ENCODE measurements at regions not wholly inside any gene's neighbourhood (a gene's known extent, or its start where the extent isn't known, plus 50 kb on each side); places are given as distances from the start of the nearest gene placed in this dataset.

DNA sequence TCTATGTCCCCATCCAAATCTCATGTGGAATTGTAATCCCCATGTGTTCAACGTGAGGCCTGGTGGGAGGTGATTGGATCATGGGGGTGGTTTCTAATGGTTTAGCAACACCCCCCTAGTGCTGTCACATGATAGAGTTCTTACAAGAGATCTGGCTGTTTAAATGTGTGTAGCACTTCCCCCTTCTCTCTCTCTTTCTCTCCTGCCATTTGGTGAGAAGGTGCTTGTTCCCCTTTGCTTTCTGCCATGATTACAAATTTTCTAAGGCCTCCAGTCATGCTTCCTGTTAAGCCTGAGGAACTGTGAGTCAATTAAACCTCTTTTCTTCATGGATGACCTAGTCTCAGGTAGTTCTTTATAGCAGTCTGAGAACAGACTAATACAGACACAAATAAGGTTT, 165.4 kb downstream of the OGFRL1 start:
- Histone ChIP-seq H3K4me3 (no peak overlapping the region), H3K4me1 (no peaks in the 10 kb centered on the region), H3K9me3 (no peaks in the 10 kb centered on the region), H3K27me3 (no peaks in the 10 kb centered on the region), H3K27ac (no peak overlapping the region), H3K36me3 (no peaks in the 10 kb centered on the region)
- no peak for TF ChIP-seq EP300 (IDR thresholded peaks at IDR 0.05)
- TF ChIP-seq POLR2A (IDR thresholded peaks at IDR 0.05) = no peak
- TF ChIP-seq CTCF (IDR thresholded peaks at IDR 0.05) = no peak
- 53 to 63% methylated on average over 1 of the region's 1 CpG for WGBS, 2 donors
- DNase-seq (ENCODE audit: low spot score in 2 of 2) = no peak

DNA sequence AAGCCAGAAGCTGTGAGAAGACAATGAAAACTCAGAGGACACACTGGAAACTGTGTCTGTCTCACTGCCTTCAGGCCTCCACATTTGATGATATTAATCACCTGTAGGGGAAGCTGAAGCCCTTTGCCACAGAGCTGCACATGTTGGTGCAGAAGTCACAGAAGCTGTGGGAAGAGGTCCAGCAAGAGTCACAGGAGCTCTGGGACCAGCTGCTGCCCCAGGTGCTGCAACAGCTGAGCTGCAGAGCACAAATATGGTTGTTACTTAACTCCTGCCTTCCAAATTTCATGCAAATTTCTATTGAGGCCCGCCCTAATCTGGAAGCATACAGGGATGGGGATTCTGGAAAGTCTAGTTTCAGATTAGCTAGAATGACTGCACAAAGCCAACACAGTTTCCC, 169.3 kb downstream of the OGFRL1 start:
- 86 to 91% methylated on average over 1 of the region's 1 CpG for WGBS, 2 donors
- Histone ChIP-seq H3K4me3 (no peak overlapping the region), H3K36me3 (no peaks in the 10 kb centered on the region), H3K9me3 (no peaks in the 10 kb centered on the region), H3K27ac (no peak overlapping the region), H3K4me1 (no peaks in the 10 kb centered on the region), H3K27me3 (no peaks in the 10 kb centered on the region)
- TF ChIP-seq POLR2A (IDR thresholded peaks at IDR 0.05) (no peak), CTCF (IDR thresholded peaks at IDR 0.05) (no peak), EP300 (IDR thresholded peaks at IDR 0.05) (no peak)
- DNase-seq (ENCODE audit: low spot score in 2 of 2) = no peak

DNA sequence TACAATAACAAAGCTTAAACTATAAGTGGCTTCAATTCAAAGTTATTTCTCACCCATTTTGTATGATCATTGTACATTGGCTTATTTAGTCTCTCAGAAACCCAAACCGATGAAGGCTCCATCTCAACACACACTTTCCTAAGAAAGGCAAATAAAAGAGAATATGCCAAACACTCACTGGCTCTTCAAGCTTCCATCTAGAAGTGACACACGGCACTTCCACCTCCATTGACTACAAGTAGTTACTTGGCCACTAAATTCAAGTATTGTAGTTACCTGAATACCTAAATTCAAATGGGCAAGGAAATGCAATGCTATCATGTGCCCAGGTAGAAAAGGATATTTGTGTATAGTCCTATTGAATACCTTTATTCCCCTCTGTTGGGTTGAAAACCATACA, 170.6 kb downstream of the OGFRL1 start:
- no peaks in the 10 kb centered on the region for H3K36me3 ChIP-seq
- no peak for TF ChIP-seq CTCF (IDR thresholded peaks at IDR 0.05)
- no peak for TF ChIP-seq POLR2A (IDR thresholded peaks at IDR 0.05)
- no peak for TF ChIP-seq EP300 (IDR thresholded peaks at IDR 0.05)
- H3K27me3 ChIP-seq = no peaks in the 10 kb centered on the region
- no peak overlapping the region for H3K27ac ChIP-seq
- H3K4me3 ChIP-seq = no peak overlapping the region
- 90 to 95% methylated on average over 2 of the region's 2 CpGs for WGBS, 2 donors
- H3K9me3 ChIP-seq = peaks cover 0 to 2% (median under 1%) of the 10 kb centered on the region in 4 donors
- no peak for DNase-seq (ENCODE audit: low spot score in 2 of 2)
- no peaks in the 10 kb centered on the region for H3K4me1 ChIP-seq

- Histone ChIP-seq H3K36me3 (no peaks in the 10 kb centered on the region), H3K27me3 (no peaks in the 10 kb centered on the region), H3K4me1 (no peaks in the 10 kb centered on the region), H3K4me3 (no peak overlapping the region), H3K27ac (no peak overlapping the region), H3K9me3 (peaks cover 0 to 17% (median 2%) of the 10 kb centered on the region in 4 donors)
- WGBS, 2 donors = 90 to 95% methylated on average over 3 of the region's 3 CpGs
- TF ChIP-seq CTCF (IDR thresholded peaks at IDR 0.05) (no peak), EP300 (IDR thresholded peaks at IDR 0.05) (no peak), POLR2A (IDR thresholded peaks at IDR 0.05) (no peak)
- DNase-seq (ENCODE audit: low spot score in 2 of 2) = no peak
Observed at GRCh38 chr6:71460933-71461332, 172.3 kb downstream of the OGFRL1 start.

DNA sequence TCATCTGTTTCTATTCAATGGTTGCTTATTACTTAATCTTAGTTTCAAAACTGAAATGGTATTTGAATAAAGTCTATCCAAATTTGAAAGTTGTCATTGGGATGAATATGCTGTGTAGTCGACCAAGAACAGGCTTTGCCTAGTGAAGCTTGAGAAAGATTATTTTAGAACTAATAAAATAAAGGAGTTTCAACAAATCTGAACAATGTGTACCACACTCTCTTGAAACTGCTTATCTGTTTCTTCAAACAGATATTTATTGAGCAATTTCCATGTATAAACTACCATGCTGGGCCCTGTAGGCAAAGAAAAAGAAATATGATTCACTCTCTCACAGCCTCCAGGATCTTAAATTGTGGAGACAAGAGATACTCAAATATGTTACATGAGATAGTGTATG, 174.4 kb downstream of the OGFRL1 start:
- H3K27ac ChIP-seq = no peak overlapping the region
- peaks cover 0 to 24% (median 2%) of the 10 kb centered on the region in 4 donors for H3K9me3 ChIP-seq
- no peaks in the 10 kb centered on the region for H3K27me3 ChIP-seq
- 66 to 74% methylated on average over 1 of the region's 1 CpG for WGBS, 2 donors
- no peak for DNase-seq (ENCODE audit: low spot score in 2 of 2)
- no peak for TF ChIP-seq POLR2A (IDR thresholded peaks at IDR 0.05)
- no peak for TF ChIP-seq CTCF (IDR thresholded peaks at IDR 0.05)
- TF ChIP-seq EP300 (IDR thresholded peaks at IDR 0.05) = no peak
- peaks cover 0 to 3% (median under 1%) of the 10 kb centered on the region in 4 donors for H3K4me1 ChIP-seq
- H3K36me3 ChIP-seq = no peaks in the 10 kb centered on the region
- H3K4me3 ChIP-seq = no peak overlapping the region
